Globus pallidus (tissue), 1 donor: ENCODE measurements at regions not wholly inside any gene's neighbourhood (a gene's known extent, or its start where the extent isn't known, plus 50 kb on each side); places are given as distances from the start of the nearest gene placed in this dataset.

Experiments
- DNase-seq: peaks from one replicate; pipeline ENCODE4 v3.0.0-alpha.2; 2015; ENCODE audit warnings: low spot score

DNA sequence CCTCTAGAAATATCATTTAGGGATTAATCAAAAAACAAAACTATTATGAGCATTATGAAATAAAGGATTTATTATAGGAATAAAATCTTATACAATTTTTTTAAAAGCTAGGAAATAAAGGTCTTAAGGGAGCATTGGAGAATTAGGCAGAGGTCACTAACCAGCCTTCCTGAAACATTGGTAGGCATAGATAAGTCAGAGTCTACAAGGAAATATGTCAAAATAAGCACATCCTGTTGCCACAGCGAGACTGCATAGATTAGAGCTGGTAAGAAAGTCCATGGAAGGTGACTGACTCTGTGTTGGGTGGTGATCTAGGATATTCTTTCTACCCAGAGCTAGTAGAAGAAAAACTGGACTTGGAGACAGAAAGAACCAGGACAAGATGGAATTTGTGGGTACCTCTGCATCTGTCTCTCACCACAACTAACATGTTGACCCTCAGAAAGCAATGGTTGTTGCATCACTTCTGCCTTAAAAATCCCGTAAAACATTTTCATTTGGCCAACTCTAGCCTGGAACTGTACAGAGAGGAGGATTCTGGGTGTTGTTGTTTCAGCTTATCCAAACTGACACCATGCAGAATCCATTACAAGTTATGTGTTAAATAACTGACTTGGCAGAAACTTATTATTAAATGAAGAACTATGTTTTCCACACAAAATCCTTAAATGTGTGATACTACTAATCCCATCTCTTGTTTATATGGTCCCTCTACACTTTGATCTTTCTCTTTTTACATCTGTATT lies 77.1 kb downstream of the FBXO5 start:
- no peak for DNase-seq

GRCh38 chr6:152909241-152909640 lies 73.6 kb downstream of the FBXO5 start:
- DNase-seq, result no peak

GRCh38 chr6:152916035-152916434 lies 66.8 kb downstream of the FBXO5 start:
- DNase-seq, result no peak

DNA sequence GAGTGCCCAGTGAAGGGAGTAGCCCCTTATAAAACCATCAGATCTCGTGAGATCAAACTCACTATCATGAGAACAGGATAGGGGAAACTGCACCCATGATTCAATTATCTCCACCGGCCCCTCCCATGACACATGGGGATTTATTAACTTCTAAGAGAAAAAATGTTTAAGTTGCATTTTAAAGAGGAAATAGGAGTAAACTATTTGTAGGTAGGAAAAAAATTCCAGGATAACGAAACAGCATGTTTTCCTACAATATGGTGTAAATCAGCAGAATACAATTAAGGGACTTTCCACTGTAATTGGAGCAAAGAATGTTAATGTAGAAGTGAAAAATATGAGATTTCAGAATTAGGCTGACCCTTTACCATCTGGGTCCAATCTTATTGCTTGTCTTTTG lies 63.9 kb downstream of the FBXO5 start:
- no peak for DNase-seq

DNA sequence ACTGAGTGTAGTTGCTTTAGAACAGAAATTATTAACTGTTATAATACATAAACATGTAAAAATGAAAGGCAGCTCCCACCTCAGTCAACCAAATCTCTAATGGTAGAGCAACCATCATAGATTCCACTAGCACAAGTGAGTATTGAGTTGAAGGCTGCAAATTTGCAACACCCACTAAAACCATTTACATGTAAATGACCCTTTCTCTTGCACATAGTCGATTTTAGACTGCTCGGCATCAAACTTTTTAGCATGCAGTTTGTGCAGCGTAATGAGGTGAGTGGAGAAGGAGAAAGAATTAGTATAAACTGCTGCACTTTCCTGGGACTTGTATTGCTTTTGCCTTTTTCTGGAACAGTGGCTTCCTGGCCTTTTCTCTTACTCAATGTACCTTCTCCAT lies 62.8 kb downstream of the FBXO5 start:
- DNase-seq, result no peak
